Epithelial cell of proximal tubule (primary cell): ENCODE measurements at regions not wholly inside any gene's neighbourhood (a gene's known extent, or its start where the extent isn't known, plus 50 kb on each side); places are given as distances from the start of the nearest gene placed in this dataset.

Source experiments
- DNase-seq: peaks from one replicate; pipeline ENCODE4 v3.0.0-alpha.2; 2011; ENCODE audit warnings: low read depth
- H3K4me3 ChIP-seq: 2 replicates; pipeline ENCODE4 v1.5.1; 2011; ENCODE audit warnings: low read depth, mild to moderate bottlenecking, low read length
- TF ChIP-seq, protein P1 (sequence below): conservative IDR thresholded peaks from 2 replicates; pipeline ENCODE4 v1.5.1; 2012; ENCODE audit warnings: low read depth, mild to moderate bottlenecking, low read length

DNA sequence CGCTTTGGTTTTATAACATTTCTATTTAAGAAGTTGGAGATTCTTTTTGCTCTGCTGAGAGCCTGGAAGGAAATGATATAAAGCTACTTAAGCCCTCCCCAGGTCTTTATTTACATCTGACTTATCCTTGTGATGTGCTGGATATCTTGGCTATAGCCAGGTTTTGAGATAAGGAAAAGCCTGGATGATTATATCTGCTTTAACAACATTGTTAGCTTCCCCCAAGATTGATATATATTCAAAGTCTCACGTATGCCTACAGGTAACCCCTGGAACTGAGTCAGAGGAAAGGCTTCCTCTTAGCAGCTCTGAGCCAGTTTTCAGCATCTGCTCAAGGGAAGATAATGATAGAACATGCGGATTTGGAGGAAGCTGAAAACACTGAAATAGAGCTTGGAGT, 61.5 kb upstream of the CRBN start:
- H3K4me3 ChIP-seq, result no peak overlapping the region
- no peak for DNase-seq
- TF ChIP-seq, protein P1, sequence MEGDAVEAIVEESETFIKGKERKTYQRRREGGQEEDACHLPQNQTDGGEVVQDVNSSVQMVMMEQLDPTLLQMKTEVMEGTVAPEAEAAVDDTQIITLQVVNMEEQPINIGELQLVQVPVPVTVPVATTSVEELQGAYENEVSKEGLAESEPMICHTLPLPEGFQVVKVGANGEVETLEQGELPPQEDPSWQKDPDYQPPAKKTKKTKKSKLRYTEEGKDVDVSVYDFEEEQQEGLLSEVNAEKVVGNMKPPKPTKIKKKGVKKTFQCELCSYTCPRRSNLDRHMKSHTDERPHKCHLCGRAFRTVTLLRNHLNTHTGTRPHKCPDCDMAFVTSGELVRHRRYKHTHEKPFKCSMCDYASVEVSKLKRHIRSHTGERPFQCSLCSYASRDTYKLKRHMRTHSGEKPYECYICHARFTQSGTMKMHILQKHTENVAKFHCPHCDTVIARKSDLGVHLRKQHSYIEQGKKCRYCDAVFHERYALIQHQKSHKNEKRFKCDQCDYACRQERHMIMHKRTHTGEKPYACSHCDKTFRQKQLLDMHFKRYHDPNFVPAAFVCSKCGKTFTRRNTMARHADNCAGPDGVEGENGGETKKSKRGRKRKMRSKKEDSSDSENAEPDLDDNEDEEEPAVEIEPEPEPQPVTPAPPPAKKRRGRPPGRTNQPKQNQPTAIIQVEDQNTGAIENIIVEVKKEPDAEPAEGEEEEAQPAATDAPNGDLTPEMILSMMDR, result no peak

DNA sequence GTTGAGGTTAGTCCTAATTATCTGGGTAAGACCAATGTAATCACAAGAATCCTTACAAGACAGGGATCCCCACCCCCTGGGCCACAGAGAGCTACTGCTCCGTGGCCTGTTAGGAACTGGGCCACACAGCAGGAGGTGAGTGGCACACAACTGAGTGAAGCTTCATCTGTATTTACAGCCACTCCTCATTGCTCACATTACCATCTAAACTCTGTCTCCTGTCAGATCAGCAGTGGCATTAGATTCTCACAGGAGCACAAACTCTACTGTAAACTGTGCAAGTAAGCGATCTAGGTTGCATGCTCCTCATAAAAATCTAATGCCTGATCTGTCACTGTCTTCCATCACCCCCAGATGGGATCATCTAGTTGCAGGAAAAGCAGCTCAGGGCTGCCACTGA, 58.5 kb upstream of the CRBN start:
- no peak for DNase-seq
- TF ChIP-seq, protein P1, result no peak
- H3K4me3 ChIP-seq, result no peak overlapping the region

DNA sequence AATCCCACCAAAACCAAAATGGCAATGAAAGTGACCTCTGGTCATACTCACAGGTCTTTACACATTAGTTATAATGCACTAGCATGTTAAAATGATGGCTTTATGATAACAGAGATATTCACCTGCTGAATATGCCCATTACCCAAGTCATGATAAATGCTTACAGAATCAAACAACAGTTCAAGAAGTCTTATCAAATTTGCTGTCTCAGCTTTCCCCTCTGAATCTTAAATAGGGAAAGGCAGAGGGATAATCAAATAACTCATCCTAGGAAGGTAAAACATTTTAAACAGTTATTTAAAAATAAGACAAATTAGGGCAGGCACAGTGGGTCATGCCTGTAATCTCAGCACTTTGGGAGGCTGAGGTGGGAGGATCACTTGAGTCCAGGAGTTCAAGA, 52.8 kb upstream of the CRBN start:
- DNase-seq, result no peak
- no peak overlapping the region for H3K4me3 ChIP-seq
- TF ChIP-seq, protein P1, result no peak
